Neural cell (in vitro differentiated cells): ENCODE measurements at regions not wholly inside any gene's neighbourhood (a gene's known extent, or its start where the extent isn't known, plus 50 kb on each side); places are given as distances from the start of the nearest gene placed in this dataset.

Experiments used
- H2AFZ ChIP-seq: fragments of 200-600, 300-800 bp; sonication (generic), shearing (Covaris generic); 2 replicates; pipeline ENCODE4 v1.6.0; 2014; ENCODE audit warnings: low read depth, mild to moderate bottlenecking, antibody characterized with exemption, low read length, moderate library complexity
- H3F3A ChIP-seq: fragments of 200-600 bp; shearing (Covaris generic); 2 replicates; pipeline ENCODE4 v1.6.1; 2016; ENCODE audit warnings: mild to moderate bottlenecking, moderate library complexity, mixed read lengths, antibody characterized with exemption, low read length; ENCODE audit not compliant: insufficient read depth, poor library complexity, severe bottlenecking
- H3K27ac ChIP-seq: fragments of 200-600, 300-800 bp; sonication (generic), shearing (Covaris generic); 2 replicates; pipeline ENCODE4 v1.5.1; 2014; ENCODE audit warnings: mild to moderate bottlenecking, low read length, moderate library complexity
- H3K27me3 ChIP-seq: fragments of 300-800, 200-600 bp; sonication (generic), shearing (Covaris generic); 2 replicates; pipeline ENCODE4 v1.6.0; 2014; ENCODE audit warnings: mild to moderate bottlenecking, low read depth, low read length, moderate library complexity; ENCODE audit not compliant: insufficient read depth
- H3K36me3 ChIP-seq: fragments of 300-800, 200-600 bp; sonication (generic), shearing (Covaris generic); 2 replicates; pipeline ENCODE4 v1.5.1; 2014; ENCODE audit warnings: mild to moderate bottlenecking, antibody characterized with exemption, low read length, moderate library complexity; ENCODE audit not compliant: insufficient read depth
- H3K4me2 ChIP-seq: fragments of 300-800, 200-600 bp; sonication (generic), shearing (Covaris generic); 2 replicates; pipeline ENCODE4 v1.6.0; 2014; ENCODE audit warnings: mild to moderate bottlenecking, low read length
- H3K4me3 ChIP-seq: fragments of 300-800, 200-600 bp; sonication (generic), shearing (Covaris generic); 2 replicates; pipeline ENCODE4 v1.5.1; 2014; ENCODE audit warnings: mild to moderate bottlenecking, low read length, moderate library complexity
- H3K79me2 ChIP-seq: fragments of 200-600 bp; shearing (Covaris generic); replicated peaks from 2 replicates; pipeline ENCODE4 v1.6.0; 2014; ENCODE audit warnings: mild to moderate bottlenecking, low read length, moderate library complexity; ENCODE audit not compliant: insufficient read depth
- H3K9ac ChIP-seq: fragments of 300-800, 200-600 bp; sonication (generic), shearing (Covaris generic); 2 replicates; pipeline ENCODE4 v1.6.1; 2016; ENCODE audit warnings: mild to moderate bottlenecking, low read length, mixed read lengths
- H3K9me2 ChIP-seq: fragments of 200-600 bp; shearing (Covaris generic); 2 replicates; pipeline ENCODE4 v1.6.1; 2016; ENCODE audit warnings: mild to moderate bottlenecking, low read length, mixed read lengths; ENCODE audit not compliant: insufficient read depth
- H3K9me3 ChIP-seq: fragments of 200-600, 300-800 bp; sonication (generic), shearing (Covaris generic); 2 replicates; pipeline ENCODE4 v1.6.1; 2016; ENCODE audit warnings: mild to moderate bottlenecking, mixed run types, low read length, moderate library complexity, mixed read lengths
- H4K20me1 ChIP-seq: fragments of 200-600 bp; shearing (Covaris generic); 2 replicates; pipeline ENCODE4 v1.6.1; 2016; ENCODE audit warnings: mild to moderate bottlenecking, mixed run types; ENCODE audit not compliant: insufficient read depth
- EP300 ChIP-seq: fragments of 450-650 bp; conservative IDR thresholded peaks from 2 replicates; pipeline ENCODE4 v1.6.1; 2014; ENCODE audit warnings: antibody characterized with exemption, mild to moderate bottlenecking, moderate library complexity; ENCODE audit not compliant: poor library complexity, severe bottlenecking
- EZH2 ChIP-seq: fragments of 200-600, 300-800 bp; shearing (Covaris generic), sonication (generic); IDR thresholded peaks from 2 replicates; pipeline ENCODE4 v1.6.1; 2014; ENCODE audit warnings: antibody characterized with exemption, low read length, borderline replicate concordance, mild to moderate bottlenecking; ENCODE audit not compliant: insufficient read depth, poor library complexity, severe bottlenecking
- MXI1 ChIP-seq: fragments of 450-650 bp; conservative IDR thresholded peaks from 2 replicates; pipeline ENCODE4 v1.6.1; 2014; ENCODE audit warnings: antibody characterized with exemption, mild to moderate bottlenecking; ENCODE audit not compliant: poor library complexity, severe bottlenecking
- POLR2AphosphoS5 ChIP-seq: IDR thresholded peaks from 2 replicates; pipeline ENCODE4 v1.6.1; 2012
- RAD21 ChIP-seq: fragments of 450-650 bp; conservative IDR thresholded peaks from 2 replicates; pipeline ENCODE4 v1.6.1; 2014; ENCODE audit warnings: antibody characterized with exemption, mild to moderate bottlenecking, moderate library complexity
- SMC3 ChIP-seq: fragments of 450-650 bp; conservative IDR thresholded peaks from 2 replicates; pipeline ENCODE4 v1.6.1; 2014; ENCODE audit warnings: antibody characterized with exemption, mild to moderate bottlenecking, moderate library complexity; ENCODE audit not compliant: poor library complexity
- TAF1 ChIP-seq: IDR thresholded peaks from 2 replicates; pipeline ENCODE4 v1.6.1; 2012; ENCODE audit warnings: low read depth
- TF ChIP-seq, protein P1 (sequence below): IDR thresholded peaks from 2 replicates; pipeline ENCODE4 v1.6.1; 2012; ENCODE audit warnings: borderline replicate concordance
- TF ChIP-seq, protein P2 (sequence below): fragments of 450-650 bp; IDR thresholded peaks from 2 replicates; pipeline ENCODE4 v1.5.1; 2014; ENCODE audit warnings: antibody characterized with exemption, mild to moderate bottlenecking, moderate library complexity; ENCODE audit not compliant: poor library complexity, severe bottlenecking

DNA sequence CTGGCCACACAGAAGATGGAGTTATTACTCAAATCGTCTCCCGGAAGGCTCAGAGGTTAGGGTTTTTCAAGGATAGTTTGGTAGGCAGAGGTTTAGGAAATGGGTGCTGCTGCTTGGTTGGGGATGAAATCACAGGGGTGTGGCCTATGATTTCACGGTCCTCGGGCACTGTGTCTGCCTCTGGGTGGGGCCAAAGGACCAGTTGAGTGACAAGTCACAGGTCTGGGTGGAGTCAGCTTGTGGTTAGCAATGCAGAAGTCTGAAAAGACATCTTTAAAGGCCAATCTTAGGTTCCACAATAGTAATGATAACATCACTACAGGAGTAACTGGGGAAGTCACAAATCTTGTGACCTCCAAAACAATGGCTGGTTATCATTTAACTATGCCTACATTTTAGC lies 387.8 kb downstream of the ZNF521 start:
- H3K4me2 ChIP-seq, result no peak overlapping the region
- H3K4me3 ChIP-seq, result no peak overlapping the region
- H3K36me3 ChIP-seq, result no peaks in the 10 kb centered on the region
- no peak overlapping the region for H2AFZ ChIP-seq
- no peak overlapping the region for H3K9ac ChIP-seq
- H3K9me3 ChIP-seq, result no peaks in the 10 kb centered on the region
- TF ChIP-seq SMC3 (no peak), EZH2 (no peak), EP300 (no peak), MXI1 (no peak), RAD21 (no peak)
- TF ChIP-seq, protein P1, sequence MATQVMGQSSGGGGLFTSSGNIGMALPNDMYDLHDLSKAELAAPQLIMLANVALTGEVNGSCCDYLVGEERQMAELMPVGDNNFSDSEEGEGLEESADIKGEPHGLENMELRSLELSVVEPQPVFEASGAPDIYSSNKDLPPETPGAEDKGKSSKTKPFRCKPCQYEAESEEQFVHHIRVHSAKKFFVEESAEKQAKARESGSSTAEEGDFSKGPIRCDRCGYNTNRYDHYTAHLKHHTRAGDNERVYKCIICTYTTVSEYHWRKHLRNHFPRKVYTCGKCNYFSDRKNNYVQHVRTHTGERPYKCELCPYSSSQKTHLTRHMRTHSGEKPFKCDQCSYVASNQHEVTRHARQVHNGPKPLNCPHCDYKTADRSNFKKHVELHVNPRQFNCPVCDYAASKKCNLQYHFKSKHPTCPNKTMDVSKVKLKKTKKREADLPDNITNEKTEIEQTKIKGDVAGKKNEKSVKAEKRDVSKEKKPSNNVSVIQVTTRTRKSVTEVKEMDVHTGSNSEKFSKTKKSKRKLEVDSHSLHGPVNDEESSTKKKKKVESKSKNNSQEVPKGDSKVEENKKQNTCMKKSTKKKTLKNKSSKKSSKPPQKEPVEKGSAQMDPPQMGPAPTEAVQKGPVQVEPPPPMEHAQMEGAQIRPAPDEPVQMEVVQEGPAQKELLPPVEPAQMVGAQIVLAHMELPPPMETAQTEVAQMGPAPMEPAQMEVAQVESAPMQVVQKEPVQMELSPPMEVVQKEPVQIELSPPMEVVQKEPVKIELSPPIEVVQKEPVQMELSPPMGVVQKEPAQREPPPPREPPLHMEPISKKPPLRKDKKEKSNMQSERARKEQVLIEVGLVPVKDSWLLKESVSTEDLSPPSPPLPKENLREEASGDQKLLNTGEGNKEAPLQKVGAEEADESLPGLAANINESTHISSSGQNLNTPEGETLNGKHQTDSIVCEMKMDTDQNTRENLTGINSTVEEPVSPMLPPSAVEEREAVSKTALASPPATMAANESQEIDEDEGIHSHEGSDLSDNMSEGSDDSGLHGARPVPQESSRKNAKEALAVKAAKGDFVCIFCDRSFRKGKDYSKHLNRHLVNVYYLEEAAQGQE, result no peak
- H3K9me2 ChIP-seq, result no peaks in the 10 kb centered on the region
- H3K79me2 ChIP-seq, result no peaks in the 10 kb centered on the region
- no peak overlapping the region for H3K27ac ChIP-seq
- no peaks in the 10 kb centered on the region for H3K27me3 ChIP-seq
- no peaks in the 10 kb centered on the region for H4K20me1 ChIP-seq
- H3F3A ChIP-seq, result no peaks in the 10 kb centered on the region

DNA sequence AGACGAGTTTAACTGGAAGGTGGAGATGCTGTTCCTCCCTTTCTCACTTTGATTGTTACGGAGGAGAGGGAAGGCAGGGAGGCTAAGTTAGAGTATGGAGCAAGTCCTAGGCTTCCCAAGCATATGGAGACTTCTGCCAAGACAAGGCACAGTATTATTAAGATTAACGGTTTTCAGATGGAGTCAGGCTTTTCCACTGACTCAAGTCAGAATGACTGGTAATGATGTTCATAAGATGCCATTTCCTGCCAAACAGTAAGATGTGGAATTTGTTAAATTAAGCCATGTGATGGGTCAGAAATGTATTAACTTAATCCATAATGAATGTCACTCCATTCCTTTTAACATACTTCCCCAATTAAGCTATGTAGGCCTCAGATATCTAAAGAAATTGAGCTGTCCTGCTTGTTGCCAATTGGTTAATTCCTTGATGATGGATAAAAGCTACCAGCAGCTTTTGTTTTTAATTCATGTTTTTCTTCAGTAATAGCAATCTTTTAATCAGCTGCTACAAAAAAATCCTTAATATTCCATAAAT lies 383.7 kb downstream of the ZNF521 start:
- H2AFZ ChIP-seq, result no peak overlapping the region
- H3K9me3 ChIP-seq, result no peaks in the 10 kb centered on the region
- H3K27me3 ChIP-seq, result no peaks in the 10 kb centered on the region
- H3K4me2 ChIP-seq, result no peak overlapping the region
- H3K9ac ChIP-seq, result no peak overlapping the region
- no peak overlapping the region for H3K4me3 ChIP-seq
- no peaks in the 10 kb centered on the region for H3F3A ChIP-seq
- TF ChIP-seq, protein P1, result no peak
- TF ChIP-seq POLR2AphosphoS5 (no peak), SMC3 (no peak), EZH2 (no peak), TAF1 (no peak), EP300 (no peak), RAD21 (no peak), MXI1 (no peak)
- TF ChIP-seq, protein P2, sequence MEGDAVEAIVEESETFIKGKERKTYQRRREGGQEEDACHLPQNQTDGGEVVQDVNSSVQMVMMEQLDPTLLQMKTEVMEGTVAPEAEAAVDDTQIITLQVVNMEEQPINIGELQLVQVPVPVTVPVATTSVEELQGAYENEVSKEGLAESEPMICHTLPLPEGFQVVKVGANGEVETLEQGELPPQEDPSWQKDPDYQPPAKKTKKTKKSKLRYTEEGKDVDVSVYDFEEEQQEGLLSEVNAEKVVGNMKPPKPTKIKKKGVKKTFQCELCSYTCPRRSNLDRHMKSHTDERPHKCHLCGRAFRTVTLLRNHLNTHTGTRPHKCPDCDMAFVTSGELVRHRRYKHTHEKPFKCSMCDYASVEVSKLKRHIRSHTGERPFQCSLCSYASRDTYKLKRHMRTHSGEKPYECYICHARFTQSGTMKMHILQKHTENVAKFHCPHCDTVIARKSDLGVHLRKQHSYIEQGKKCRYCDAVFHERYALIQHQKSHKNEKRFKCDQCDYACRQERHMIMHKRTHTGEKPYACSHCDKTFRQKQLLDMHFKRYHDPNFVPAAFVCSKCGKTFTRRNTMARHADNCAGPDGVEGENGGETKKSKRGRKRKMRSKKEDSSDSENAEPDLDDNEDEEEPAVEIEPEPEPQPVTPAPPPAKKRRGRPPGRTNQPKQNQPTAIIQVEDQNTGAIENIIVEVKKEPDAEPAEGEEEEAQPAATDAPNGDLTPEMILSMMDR, result no peak
- H4K20me1 ChIP-seq, result no peaks in the 10 kb centered on the region
- no peak overlapping the region for H3K27ac ChIP-seq
- H3K79me2 ChIP-seq, result no peaks in the 10 kb centered on the region
- H3K9me2 ChIP-seq, result no peaks in the 10 kb centered on the region
- H3K36me3 ChIP-seq, result no peaks in the 10 kb centered on the region
